ENCODE measurements at regions not wholly inside any gene's neighbourhood (a gene's known extent, or its start where the extent isn't known, plus 50 kb on each side); places are given as distances from the start of the nearest gene placed in this dataset.

GRCh38 chr21:26224366-26224765 is 53.8 kb upstream of the APP start:
- no peak for TF ChIP-seq POLR2A (IDR thresholded peaks at IDR 0.05; ENCODE audit: low read depth, low read length)
- DNase-seq (ENCODE audit: insufficient read length, low spot score): no peak
- no peak for FAIRE-seq
